Loucy (cell line): ENCODE measurements at regions not wholly inside any gene's neighbourhood (a gene's known extent, or its start where the extent isn't known, plus 50 kb on each side); places are given as distances from the start of the nearest gene placed in this dataset.

Experiments used
- H2AFZ ChIP-seq: fragments of 200-600 bp; sonication (generic); 2 replicates; pipeline ENCODE4 v1.6.0; 2016; ENCODE audit warnings: antibody characterized with exemption, mild to moderate bottlenecking, low read length, moderate library complexity
- H3F3A ChIP-seq: fragments of 200-600 bp; 2 replicates; pipeline ENCODE4 v1.6.0; 2016; ENCODE audit warnings: antibody characterized with exemption, low read depth, mild to moderate bottlenecking
- H3K27me3 ChIP-seq: fragments of 200-600 bp; sonication (generic); 2 replicates; pipeline ENCODE4 v1.6.1; 2014; ENCODE audit warnings: low read length, mild to moderate bottlenecking; ENCODE audit not compliant: insufficient read depth, poor library complexity, severe bottlenecking
- H3K36me3 ChIP-seq: fragments of 200-600 bp; sonication (generic); 2 replicates; pipeline ENCODE4 v1.6.1; 2016; ENCODE audit warnings: low read length; ENCODE audit not compliant: insufficient read depth
- H3K4me1 ChIP-seq: fragments of 200-600 bp; sonication (generic); 2 replicates; pipeline ENCODE4 v1.5.1; 2014; ENCODE audit warnings: low read length, mild to moderate bottlenecking; ENCODE audit not compliant: insufficient read depth, poor library complexity, severe bottlenecking
- H3K4me2 ChIP-seq: fragments of 200-600 bp; sonication (generic); 2 replicates; pipeline ENCODE4 v1.6.0; 2014; ENCODE audit warnings: antibody characterized with exemption, low read length, low read depth, mild to moderate bottlenecking; ENCODE audit not compliant: poor library complexity, severe bottlenecking
- H3K4me3 ChIP-seq: fragments of 200-600 bp; sonication (generic); 2 replicates; pipeline ENCODE4 v1.5.1; 2014; ENCODE audit warnings: low read length, mild to moderate bottlenecking, mixed read lengths; ENCODE audit not compliant: poor library complexity, severe bottlenecking
- H3K79me2 ChIP-seq: fragments of 200-600 bp; sonication (generic); 2 replicates; pipeline ENCODE4 v1.6.1; 2014; ENCODE audit warnings: low read length; ENCODE audit not compliant: insufficient read depth
- H3K9ac ChIP-seq: fragments of 200-600 bp; sonication (generic); 2 replicates; pipeline ENCODE4 v1.6.0; 2014; ENCODE audit warnings: mild to moderate bottlenecking, low read depth, low read length, moderate library complexity; ENCODE audit not compliant: poor library complexity, severe bottlenecking
- H3K9me2 ChIP-seq: fragments of 200-600 bp; sonication (generic); replicated peaks from 2 replicates; pipeline ENCODE4 v1.6.1; 2016; ENCODE audit warnings: low read depth, low read length, mixed read lengths
- H3K9me3 ChIP-seq: fragments of 200-600 bp; sonication (generic); 2 replicates; pipeline ENCODE4 v1.6.1; 2014; ENCODE audit warnings: mild to moderate bottlenecking, antibody characterized with exemption, low read length, low read depth; ENCODE audit not compliant: insufficient read depth
- H4K20me1 ChIP-seq: fragments of 200-600 bp; sonication (generic); 2 replicates; pipeline ENCODE4 v1.6.0; 2014; ENCODE audit warnings: antibody characterized with exemption, low read length, mild to moderate bottlenecking; ENCODE audit not compliant: insufficient read depth, poor library complexity, severe bottlenecking
- EZH2phosphoT487 ChIP-seq: fragments of 200-600 bp; IDR thresholded peaks from 2 replicates; pipeline ENCODE4 v1.6.1; 2018; ENCODE audit warnings: antibody characterized with exemption, mild to moderate bottlenecking, moderate library complexity, borderline replicate concordance
- TF ChIP-seq, protein P1 (sequence below): fragments of 200-600 bp; sonication (generic); conservative IDR thresholded peaks from 2 replicates; pipeline ENCODE4 v1.5.1; 2014; ENCODE audit warnings: mild to moderate bottlenecking, antibody characterized with exemption, low read length

DNA sequence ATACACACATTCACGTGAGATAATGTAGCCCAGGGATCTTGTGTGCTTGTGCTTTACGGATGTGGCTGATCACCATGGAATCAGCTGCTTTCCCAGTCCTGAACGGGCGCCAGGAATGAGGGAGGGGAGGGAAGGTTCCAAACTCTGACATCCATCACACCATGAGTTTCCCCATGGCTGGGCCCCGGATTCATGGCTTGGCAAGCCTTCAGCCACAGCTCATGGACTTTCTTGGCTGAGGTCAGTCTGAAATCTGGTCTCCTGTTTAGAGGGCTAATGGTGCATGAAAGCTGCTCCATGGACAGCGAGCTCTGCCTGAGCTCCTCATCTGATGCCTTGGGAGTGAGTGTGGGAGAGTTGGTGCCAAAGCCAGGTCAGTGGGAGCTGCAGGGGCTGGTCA, 767.6 kb upstream of the EEF2KMT start:
- H3K27me3 ChIP-seq, result no peaks in the 10 kb centered on the region
- H3K36me3 ChIP-seq, result no peaks in the 10 kb centered on the region
- H3K9me2 ChIP-seq, result no peaks in the 10 kb centered on the region
- no peak overlapping the region for H2AFZ ChIP-seq
- H4K20me1 ChIP-seq, result no peaks in the 10 kb centered on the region
- no peak overlapping the region for H3K4me3 ChIP-seq
- no peaks in the 10 kb centered on the region for H3F3A ChIP-seq
- no peaks in the 10 kb centered on the region; the same call in 1 of the 2 replicates for H3K9me3 ChIP-seq
- H3K4me1 ChIP-seq, result no peaks in the 10 kb centered on the region
- no peak overlapping the region for H3K9ac ChIP-seq
- TF ChIP-seq, protein P1, sequence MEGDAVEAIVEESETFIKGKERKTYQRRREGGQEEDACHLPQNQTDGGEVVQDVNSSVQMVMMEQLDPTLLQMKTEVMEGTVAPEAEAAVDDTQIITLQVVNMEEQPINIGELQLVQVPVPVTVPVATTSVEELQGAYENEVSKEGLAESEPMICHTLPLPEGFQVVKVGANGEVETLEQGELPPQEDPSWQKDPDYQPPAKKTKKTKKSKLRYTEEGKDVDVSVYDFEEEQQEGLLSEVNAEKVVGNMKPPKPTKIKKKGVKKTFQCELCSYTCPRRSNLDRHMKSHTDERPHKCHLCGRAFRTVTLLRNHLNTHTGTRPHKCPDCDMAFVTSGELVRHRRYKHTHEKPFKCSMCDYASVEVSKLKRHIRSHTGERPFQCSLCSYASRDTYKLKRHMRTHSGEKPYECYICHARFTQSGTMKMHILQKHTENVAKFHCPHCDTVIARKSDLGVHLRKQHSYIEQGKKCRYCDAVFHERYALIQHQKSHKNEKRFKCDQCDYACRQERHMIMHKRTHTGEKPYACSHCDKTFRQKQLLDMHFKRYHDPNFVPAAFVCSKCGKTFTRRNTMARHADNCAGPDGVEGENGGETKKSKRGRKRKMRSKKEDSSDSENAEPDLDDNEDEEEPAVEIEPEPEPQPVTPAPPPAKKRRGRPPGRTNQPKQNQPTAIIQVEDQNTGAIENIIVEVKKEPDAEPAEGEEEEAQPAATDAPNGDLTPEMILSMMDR, result no peak
- TF ChIP-seq EZH2phosphoT487, result no peak
- no peaks in the 10 kb centered on the region for H3K79me2 ChIP-seq
- H3K4me2 ChIP-seq, result no peak overlapping the region

DNA sequence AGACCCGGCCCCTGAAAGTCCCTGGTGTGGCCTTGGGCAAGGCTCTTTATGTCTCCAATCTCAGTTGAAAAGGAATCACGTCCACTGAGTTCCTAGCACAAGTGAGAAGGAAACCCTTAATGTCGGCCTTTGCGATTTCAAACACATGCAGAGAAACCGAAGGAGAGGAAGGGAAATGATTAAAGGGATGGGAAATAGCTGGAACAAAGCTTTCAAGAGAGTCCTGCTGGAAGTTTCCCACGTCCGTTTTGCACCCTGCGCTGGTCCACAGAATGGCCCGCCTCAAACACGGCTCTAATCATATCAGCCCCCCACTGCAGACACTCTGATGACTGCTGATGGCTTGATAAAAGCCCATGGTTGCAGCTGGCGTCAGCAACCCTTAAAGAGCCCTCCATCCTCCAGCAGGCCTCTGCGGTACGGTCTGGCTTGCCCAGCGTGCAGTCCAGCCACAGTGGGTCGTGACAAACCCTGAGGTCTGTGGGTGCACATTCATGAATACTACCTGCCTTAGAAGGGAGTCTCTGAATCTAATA, 765.5 kb upstream of the EEF2KMT start:
- Histone ChIP-seq H3K36me3 (no peaks in the 10 kb centered on the region), H3K4me3 (no peak overlapping the region), H3K79me2 (no peaks in the 10 kb centered on the region), H3K9ac (no peak overlapping the region), H3K4me1 (no peaks in the 10 kb centered on the region), H3F3A (no peaks in the 10 kb centered on the region), H3K27me3 (no peaks in the 10 kb centered on the region), H3K4me2 (no peak overlapping the region), H2AFZ (no peak overlapping the region), H3K9me2 (no peaks in the 10 kb centered on the region), H4K20me1 (no peaks in the 10 kb centered on the region), H3K9me3 (no peaks in the 10 kb centered on the region; the same call in 1 of the 2 replicates)
- TF ChIP-seq, protein P1, result no peak
- TF ChIP-seq EZH2phosphoT487, result no peak

DNA sequence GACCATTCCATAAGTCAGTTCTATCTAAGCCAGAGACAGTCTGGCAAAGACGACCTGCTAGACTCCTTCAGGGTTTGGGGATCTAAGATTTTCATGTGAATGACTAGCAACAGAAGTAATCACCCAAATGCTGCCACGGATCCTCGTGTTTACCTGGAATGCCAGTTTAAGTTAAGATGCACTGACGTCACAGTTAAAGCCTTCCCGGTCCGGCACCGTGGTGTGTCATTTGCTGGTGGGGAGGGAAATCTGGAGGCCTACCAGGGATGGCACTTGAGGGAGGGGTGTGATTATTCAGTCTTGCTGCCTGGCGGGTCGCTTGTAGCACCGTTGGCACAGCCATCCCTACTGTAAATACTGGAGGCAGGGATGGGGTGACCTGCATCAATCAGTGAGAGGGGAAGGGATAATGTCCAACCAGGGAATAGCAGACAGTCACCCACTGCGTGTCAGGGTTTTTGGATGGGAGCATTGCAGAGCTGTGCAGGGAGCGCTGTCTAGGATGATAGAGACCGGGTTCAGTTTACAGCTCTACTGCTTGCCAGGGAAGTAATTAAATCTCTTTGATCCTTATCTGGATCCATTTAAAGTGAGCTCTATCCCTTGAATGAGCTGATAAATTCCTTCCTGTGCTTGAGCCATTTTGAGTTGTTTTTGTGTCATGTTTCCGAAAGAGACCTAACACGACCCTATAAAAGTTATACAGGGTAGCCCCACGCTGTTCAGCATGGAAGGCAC, 764.7 kb upstream of the EEF2KMT start:
- Histone ChIP-seq H3K9me3 (no peaks in the 10 kb centered on the region; the same call in 1 of the 2 replicates), H3K4me1 (no peaks in the 10 kb centered on the region), H3K4me2 (no peak overlapping the region), H3K4me3 (no peak overlapping the region), H3K27me3 (no peaks in the 10 kb centered on the region), H2AFZ (no peak overlapping the region), H3K9ac (no peak overlapping the region), H3K36me3 (no peaks in the 10 kb centered on the region), H3K9me2 (no peaks in the 10 kb centered on the region), H3K79me2 (no peaks in the 10 kb centered on the region), H3F3A (no peaks in the 10 kb centered on the region), H4K20me1 (no peaks in the 10 kb centered on the region)
- no peak for TF ChIP-seq EZH2phosphoT487
- TF ChIP-seq, protein P1, result no peak
